ENCODE measurements at regions not wholly inside any gene's neighbourhood (a gene's known extent, or its start where the extent isn't known, plus 50 kb on each side); places are given as distances from the start of the nearest gene placed in this dataset.

DNA sequence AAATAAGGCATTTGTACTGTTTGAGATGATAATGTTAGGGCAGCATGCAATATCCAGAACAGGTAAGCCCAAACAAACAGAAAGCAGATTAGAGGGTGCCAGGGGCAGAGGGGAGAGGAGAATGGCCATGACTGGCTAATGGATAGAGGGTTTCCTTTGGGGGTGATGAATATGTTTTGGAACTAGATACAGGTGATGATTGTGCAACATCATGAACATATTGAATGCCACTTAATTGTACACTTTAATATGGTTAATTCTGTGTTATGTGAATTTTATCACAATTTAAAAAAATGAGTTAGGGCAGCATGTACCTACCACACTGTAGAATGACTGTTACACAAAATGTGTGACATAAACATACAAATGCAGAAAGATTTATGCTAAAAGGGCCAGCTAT, 255.5 kb upstream of the FN1 start:
- DNase-seq (ENCODE audit: low read depth, low spot score): no peak

DNA sequence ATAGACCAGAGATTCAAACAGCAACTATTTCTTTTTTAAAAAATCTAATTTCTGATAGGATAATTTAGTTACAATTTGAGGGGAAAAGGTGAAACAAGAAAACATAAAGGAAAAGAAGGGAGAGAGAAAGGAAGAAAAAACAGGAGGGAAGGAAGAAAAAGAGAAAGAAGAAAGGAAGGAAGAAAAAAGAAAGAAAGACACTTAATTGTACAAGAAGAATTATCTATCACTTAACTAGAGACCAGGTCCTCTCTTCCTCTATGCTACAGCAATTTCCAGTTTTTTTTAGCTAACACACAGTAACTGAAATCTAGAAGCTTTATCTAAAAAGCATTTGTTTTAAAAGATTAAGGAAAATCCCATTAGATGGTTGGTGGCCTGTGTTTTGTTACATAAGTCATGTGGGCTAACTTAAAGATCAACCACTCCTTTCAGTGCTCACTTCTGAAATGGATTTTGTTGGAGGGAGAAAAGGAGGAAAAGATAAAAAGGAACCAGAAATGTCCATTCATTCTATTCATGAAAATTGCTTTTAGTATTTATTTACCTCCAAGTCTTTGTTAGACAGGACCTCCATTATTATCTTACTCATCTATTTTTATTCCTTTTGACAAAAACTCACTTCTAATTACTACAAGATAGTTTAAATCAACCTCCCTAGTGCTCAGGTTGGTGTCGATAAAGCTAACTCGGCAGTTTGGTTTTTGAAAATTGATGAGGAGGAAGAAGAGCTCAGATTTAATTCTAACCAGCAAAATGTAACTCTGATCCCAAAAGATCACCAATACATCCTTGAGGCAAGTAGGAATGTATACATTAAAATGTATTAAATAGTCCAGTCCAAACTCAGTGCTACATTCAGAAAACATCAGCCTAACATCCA, 251.5 kb upstream of the FN1 start:
- DNase-seq (ENCODE audit: low read depth, low spot score): no peak

DNA sequence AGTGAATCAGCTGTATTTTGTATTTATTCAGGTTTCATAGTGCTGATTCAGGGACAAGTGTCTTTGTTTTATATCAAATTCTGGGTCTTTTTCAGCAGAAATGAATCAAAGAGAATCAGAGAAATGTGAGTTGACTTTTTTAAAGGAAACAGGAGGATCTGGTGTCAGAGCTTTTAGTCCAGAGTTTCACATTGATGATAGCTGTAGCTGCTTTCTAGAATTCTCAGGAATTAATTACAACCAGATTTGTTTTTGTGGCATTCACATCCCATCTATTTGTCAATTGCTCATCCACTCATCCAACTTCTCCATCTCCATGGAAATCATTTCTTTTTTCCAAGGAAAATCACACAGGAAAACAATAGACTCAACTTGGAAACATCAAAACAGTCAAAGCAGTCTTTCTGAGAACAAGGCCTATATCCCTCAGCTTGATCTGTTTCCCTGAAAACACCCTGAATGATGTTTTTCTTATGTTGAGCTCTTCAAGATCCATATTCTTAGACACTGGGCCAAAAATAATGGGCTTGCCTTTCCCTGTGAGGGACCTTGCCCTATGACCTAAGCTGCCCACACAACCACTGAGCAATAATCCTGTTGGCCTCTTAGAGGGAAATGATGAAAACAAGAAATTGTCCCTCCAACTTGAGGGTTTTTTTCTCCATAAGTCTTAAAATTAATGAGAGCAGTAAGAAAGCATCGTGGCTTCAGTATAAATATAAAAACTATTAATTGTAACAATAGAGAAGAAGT, 249.5 kb upstream of the FN1 start:
- DNase-seq (ENCODE audit: low read depth, low spot score): no peak

DNA sequence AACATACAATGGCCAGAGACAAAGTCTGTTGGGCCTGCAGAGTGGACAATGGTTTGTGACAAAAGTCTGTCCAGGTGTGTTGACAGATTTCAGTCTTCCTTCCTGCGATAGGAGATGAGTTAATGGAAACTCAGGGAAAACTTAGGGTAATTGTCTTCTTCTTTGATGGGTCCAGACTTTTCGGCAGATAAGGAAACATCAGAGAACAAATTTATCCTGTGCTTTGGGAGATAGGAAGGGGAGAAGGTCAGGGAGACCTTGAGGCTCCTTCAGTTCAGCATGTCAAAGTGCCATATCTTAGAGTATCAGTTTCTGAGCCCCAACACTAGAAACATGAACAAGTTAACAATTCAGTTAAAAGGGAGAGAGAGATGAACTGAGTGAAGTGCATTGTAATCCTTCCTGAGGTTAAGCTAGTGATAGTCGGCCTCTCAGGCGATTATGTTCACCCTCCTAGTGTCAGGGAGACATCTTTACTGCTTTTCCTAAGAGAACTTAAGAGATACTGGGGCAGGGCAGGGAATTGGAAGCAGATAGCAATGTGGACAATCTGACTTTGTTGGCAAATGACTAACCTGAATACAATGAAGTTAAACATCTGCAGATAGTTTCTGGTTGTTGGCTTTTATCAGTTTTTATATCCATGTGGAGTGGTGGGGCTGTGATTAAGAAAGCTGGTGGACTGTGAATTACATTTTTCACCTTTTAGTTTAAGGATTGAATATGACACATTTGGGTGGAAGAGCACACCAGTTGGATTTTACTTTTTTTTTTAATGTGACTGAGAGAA, 248.8 kb upstream of the FN1 start:
- DNase-seq (ENCODE audit: low read depth, low spot score): no peak

DNA sequence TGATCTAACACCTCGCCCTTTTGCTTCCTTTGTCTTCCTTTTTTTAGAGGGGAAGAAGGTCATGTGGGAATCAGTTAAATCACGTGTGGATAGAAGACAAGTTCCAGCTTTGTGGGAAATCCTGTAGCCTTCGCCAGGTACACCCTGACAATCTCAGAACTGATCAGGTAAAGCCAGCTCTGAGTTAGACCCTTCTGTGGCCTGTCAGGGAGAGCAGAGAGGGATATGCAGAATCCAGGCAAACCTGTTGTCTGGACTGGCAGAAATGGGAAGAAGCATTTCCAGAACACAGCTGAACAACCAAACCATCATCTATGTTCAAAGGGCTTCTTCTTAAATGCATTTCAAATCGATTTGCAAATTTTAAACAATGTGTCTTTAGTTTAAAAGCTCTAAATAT, 247.4 kb upstream of the FN1 start:
- no peak for DNase-seq (ENCODE audit: low read depth, low spot score)

DNA sequence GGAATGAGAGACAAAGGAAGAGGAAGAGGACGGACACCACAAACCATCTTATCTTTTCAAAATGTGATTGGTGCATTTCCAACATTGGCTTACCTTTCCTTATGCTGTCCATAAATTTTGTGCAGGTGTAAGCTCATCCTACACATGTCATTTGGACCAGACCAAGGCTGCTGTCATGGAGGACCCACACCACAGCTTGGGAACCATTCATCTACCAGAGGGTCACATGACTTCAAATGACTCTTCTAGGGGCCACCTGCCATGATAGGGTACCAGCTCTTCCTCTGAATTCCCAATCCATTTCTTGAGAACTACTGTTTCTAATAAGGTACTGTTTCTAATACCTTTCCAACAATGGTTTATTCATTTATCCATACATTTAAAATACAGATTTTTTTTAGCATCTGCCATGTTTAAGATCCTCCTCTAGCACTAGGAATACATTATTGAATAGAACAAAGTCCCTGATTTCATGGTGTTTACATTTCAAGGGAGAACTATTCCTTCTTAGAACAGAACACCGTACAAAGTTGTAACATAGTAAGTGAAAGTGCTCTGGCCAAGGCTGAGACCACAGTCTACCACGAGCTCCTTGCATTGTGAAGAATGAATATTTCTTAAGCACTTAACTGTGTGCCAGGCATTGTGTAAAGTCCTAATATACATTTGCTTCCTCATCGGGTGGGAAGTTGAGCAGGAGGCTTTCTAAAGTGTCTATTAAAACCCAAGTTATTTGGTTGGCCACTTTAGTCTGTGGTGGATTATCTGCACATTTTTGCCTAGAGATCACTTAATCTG, 246.1 kb upstream of the FN1 start:
- DNase-seq (ENCODE audit: low read depth, low spot score): no peak

DNA sequence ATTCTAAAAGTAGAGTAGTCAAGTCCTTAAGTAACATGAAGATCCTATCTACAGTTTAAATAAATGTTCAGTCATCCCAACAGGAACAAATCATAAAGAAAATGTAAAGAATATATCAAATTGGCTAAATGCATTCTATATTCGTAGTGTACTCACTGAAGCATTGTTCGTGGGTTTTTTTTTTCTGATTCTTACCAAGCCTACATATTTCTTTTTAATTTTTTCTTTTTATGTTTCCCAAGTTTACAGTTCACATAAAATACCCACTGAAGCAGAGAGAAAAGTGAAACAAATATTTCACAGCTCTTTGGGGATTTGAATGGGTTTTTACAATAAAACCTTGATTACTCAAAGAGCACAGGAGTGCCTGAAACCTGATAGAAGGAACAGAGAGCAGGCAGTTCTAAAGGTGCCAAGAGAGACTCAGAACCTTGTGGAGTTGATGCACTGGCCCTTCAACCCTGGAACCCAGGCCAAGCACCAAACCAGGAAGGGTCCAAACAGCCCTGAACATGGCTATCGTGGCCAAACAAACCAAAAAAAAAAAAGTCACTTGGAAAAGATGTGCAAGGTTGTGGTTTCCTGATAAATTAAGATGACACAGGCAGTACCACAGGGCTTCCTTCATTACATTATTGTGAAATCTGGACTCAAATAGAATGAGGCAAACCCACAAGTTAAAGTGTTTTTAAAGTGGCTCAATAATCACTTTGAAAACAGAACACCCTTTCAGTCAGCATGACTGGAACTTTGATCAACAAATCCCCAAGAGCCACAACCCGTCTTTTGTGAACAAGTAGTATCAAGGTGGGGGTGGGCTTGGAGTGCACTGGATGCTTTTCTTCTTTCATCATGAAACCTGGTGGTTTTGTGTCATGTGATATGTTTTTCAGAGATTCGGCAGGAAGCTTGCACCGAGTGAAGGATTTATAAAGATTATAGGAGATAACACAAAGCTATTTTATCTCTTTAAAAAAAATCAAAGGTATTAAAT, 245.0 kb upstream of the FN1 start:
- no peak for DNase-seq (ENCODE audit: low read depth, low spot score)

DNA sequence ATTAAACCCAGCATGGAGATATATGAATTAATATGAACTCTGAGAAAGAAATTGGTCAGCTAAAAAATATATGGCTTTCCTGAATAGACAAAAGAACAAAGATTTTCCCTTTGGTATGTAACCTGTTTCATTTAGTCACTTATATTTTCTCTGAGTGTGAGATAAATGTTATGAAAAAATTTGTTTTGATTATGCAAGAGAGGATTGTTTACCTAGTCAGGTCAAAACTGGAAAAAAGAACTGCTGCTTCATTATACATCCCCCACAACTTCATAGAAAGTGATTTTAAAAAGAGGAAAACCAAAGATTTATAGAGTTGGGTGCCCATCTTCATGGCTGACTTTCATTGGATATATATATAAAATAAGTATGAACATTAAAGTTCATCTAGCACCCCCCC, 242.2 kb upstream of the FN1 start:
- no peak for DNase-seq (ENCODE audit: low read depth, low spot score)

DNA sequence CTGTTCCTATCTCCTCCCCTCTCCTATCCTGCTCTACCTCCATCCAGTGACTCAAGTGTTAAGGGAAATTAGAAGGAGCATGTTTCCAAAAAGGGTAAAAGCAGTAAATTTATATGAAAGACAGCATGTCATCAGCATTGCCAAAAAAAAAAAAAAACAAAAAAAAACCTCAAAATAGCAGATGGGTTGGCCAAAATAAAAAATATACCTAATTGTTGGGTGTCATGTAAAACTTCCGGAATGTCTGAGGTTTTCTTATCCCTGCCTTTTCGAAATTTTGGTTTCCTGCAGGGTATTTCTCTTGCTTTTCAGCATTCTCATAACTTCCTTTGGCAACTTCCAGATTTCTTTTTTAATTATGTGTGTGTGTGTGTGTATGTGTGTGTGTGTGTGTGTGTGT, 241.6 kb upstream of the FN1 start:
- DNase-seq (ENCODE audit: low read depth, low spot score): no peak

DNA sequence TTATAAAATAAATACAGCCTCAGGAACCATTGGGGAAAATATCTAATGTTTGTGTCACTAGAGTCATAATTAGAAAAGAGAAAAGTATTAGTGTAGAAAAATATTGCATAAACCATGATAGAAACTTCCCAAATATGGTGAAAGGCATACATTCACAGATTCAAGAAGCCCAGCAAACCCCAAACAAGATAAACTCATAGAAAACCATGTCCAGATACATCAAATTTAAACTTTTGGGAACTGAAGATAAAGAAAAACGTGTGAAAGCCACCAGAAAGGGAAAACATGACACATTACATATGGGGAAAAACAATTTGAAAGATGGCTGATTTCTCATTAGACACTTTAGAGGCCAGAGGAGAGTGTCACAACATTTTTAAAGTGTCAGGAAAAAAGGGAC, 236.5 kb upstream of the FN1 start:
- DNase-seq (ENCODE audit: low read depth, low spot score): no peak

DNA sequence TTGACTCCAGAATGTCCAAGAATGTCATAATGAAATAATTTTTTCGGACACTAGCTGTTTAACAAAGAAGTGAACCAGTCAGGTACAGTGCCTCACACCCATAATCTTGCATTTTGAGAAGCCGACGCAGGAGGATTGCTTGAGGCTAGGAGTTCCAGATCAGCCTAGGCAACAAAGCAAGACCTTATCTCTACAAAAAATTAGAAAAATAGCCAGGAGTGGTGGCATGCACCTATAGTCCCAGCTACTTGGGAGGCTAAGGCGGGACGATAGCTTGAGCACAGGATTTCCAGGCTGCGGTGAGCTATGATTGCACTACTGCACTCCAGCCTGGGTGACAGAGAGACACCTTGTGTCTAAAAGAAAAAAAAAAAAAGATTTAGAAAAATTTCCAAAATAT, 235.8 kb upstream of the FN1 start:
- no peak for DNase-seq (ENCODE audit: low read depth, low spot score)

DNA sequence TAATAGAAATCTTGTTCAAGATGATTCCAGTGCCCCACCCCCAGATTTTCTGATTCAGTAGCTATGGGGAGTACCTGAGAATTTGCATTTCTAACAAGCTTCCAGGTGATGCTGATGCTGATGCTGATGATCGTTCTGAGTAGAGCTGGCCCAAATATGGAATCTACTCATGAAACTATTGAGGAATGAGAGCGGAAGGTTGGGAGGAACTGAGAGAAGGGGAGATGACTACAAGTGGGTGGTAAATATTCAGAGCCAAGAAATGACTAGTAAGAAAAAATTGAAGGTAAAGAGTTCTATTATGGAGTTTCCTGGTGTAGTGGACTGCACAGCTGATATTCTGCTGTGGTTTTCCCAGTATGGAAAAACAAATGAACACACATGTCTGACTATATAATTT, 235.4 kb upstream of the FN1 start:
- no peak for DNase-seq (ENCODE audit: low read depth, low spot score)

DNA sequence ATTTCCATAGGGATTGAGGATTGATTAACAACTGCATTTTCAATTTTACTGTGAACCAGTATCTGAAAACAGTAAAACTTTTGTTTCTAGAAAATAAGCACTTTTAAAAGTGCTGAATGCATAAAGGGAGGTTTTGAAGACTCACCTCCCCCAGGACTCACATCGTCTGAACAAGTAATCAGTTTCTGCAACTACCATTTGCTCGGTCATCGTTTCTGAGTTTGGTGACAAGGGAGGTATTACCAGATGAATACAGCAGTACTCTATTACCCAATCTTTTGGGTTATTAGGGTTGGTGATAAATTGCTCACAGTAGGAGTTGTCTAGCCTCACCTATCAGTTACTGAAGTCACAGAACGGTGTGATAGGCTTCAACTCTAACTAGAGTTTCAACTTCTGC, 234.5 kb upstream of the FN1 start:
- DNase-seq (ENCODE audit: low read depth, low spot score): no peak

DNA sequence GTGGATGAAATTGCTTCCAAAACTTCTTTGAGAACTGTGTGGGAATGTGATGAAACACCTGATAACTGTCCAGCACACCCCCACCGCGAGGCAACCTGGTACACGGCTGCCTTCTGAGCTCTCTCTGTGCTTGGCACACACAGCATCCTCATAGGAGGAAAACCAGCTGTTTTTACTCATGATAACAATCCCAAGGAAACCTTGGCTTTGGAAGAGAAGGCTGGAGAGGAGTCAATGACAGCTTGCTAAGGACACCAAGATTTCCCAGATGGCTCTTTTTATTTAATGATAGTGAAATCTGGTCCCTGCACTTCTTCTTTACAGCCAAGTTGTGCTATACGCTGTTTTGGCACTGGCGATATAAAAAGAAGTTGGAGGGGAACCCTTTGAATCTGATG, 232.5 kb upstream of the FN1 start:
- no peak for DNase-seq (ENCODE audit: low read depth, low spot score)

DNA sequence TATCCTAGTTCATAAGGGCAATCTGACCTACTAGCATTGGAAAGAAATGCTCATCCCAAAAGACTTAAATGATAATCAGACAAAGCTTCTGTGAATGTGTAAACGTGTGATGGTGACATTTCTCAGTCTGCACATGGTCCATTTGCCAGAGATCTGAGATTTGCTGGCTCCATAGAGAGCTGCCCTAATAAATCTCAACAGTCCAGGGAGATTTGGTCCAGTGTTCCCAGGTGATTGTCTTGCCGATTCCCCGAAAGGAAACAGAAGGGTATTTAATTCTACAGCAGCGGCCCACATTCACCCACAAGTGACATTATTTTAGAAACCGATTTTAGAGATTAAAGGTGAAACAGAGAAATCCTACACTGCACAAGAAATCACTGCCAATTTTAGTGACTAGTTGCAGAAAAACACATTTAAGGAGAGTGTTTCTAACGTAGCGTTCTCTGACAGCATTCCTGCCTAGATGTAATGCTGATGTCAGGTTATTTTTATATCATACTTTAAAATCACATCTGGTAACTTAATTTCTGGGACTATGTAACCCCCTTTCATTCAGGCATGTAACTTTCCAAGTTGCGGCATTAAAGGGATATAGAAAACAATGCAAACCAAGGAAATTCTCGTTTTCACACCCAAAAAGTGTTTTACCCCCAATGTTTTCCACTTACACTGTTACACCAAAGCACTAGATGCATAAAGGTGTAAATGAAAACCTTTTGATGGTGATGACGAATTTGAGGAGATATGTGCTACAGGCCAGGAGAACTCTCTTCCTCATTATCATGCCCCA, 231.9 kb upstream of the FN1 start:
- no peak for DNase-seq (ENCODE audit: low read depth, low spot score)

DNA sequence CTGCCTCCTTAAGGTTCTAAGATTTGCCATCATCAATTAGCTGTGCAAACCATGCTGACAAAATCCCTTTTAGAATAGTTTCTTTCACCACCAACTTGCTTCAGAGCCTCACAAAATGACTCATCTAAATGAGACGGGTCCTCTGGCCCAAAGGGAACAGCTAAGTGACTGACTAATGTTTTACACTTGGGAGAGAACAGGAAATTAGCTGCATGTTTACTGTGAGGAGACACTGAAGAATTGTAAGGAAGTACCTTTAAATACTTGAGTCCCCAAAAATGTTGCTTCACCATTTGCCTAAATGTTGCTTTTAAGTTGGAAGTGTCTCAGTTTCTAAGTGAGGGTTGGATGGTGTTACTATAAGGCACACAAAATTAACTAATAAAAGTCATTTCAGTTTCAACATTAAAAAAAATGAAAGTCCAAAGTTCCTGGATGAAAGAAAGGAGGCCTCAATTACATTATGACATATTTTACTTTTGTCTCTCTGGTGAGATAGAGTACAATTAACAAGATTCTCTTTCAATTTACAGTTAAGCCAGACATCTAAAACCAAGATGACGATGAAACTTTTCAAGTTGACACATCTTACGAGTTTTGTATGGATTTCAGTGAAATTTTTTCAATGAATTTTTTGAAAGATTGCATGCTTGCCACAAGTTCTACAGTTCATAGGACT, 229.1 kb upstream of the FN1 start:
- peak; percentile 59 for DNase-seq (ENCODE audit: low read depth, low spot score)

DNA sequence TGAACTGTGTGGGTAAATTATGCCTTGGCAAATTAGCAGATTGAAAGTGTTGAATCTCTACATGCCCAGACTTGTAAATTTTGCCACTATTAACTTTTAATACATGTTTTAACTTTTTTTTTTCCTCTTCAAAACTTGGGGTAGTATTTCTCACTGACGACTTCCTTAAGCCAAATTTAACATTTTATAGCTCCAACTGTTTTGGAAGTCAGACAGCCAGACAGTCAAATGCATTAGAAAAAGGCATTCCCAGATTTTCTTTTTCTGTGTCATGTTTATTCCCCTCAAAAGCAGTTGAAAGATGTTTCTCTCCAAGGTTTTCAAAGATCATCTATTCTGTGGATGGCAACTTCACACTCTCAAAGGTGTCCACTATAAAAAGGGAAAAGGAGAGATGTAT, 226.8 kb upstream of the FN1 start:
- DNase-seq (ENCODE audit: low read depth, low spot score): no peak

DNA sequence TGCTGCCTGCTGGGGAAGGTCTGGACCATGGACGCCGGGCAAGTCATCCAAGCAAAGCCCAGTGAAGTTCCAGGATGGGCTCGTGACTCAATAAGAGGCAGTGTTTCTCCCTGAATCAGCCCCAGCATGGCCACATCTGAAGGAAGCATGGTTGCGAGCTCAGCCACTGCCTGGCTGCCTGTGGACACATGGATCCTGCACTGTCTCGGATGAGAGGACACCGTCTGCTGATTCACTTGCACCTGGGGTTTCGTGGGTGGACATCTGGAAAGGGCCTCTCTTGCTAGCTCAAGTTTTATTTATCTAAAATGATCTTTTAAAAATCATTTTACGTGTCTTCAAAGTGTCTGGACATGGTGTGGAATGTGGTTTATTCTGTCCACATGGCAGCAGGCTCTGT, 224.8 kb upstream of the FN1 start:
- no peak for DNase-seq (ENCODE audit: low read depth, low spot score)

DNA sequence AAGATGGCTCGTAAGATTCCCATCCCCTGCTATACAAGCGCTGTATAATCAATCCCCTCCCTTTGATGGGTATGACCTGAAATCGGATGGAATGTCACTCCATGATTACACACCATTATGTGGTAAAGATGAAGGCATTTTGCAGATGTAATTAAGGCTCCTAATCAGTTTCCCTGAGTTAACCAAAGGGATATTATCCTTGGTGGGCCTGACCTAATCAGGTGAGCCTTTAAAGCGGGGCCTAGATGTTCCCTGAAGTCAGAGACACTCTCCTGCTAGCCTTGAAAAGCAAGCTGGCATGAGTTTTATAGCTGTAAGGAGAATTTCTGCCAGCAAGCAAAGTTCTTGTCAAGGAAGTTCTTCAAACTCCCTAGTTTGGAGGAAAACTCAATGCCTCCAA, 223.8 kb upstream of the FN1 start:
- no peak for DNase-seq (ENCODE audit: low read depth, low spot score)
